ENCODE measurements at regions not wholly inside any gene's neighbourhood (a gene's known extent, or its start where the extent isn't known, plus 50 kb on each side); places are given as distances from the start of the nearest gene placed in this dataset.

DNA sequence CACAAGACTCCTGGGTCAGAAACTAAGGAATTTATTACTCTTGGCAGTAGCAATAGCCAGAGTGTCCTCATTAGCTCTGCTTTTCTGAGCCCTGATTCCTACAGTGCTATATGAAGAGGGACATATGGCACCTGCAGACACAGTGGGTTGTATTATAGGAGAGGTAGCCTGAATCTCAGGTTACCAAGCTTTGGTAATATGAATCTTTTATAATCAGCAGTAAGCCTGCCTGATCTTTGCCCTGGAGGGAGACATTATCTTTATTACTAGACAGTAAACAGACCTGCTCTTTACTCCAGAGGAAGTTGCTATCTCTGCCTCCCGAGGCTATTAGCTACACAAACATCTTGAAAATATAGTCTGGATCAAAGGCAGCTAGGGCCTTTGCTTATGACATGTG is 62.5 kb upstream of the HOPX start:
- 30 to 35% methylated on average over 1 of the region's 1 CpG for WGBS, 2 donors
- Histone ChIP-seq H3K36me3 (ENCODE audit: control insufficient read depth in 1 of 2, insufficient read depth in 2 of 2, low read length in 1 of 2) (no peaks in the 10 kb centered on the region), H3K27ac (ENCODE audit: low read depth in 1 of 2, low read length in 2 of 2) (no peak overlapping the region), H3K4me3 (ENCODE audit: low read length in 2 of 2) (no peak overlapping the region), H3K9me3 (ENCODE audit: control insufficient read depth, low read length) (no peaks in the 10 kb centered on the region), H3K27me3 (ENCODE audit: control insufficient read depth in 1 of 2, insufficient read depth in 2 of 2, low read length in 1 of 2) (peaks cover 0 to 1% of the 10 kb centered on the region in 2 donors), H3K4me1 (ENCODE audit: control insufficient read depth in 1 of 2, insufficient read depth in 2 of 2, low read length in 2 of 2) (no peaks in the 10 kb centered on the region)
- intact Hi-C loops (cut with DNase I) = no loop called here
- DNase-seq (no peak), ATAC-seq (ENCODE audit: low FRiP score) (no peak)

DNA sequence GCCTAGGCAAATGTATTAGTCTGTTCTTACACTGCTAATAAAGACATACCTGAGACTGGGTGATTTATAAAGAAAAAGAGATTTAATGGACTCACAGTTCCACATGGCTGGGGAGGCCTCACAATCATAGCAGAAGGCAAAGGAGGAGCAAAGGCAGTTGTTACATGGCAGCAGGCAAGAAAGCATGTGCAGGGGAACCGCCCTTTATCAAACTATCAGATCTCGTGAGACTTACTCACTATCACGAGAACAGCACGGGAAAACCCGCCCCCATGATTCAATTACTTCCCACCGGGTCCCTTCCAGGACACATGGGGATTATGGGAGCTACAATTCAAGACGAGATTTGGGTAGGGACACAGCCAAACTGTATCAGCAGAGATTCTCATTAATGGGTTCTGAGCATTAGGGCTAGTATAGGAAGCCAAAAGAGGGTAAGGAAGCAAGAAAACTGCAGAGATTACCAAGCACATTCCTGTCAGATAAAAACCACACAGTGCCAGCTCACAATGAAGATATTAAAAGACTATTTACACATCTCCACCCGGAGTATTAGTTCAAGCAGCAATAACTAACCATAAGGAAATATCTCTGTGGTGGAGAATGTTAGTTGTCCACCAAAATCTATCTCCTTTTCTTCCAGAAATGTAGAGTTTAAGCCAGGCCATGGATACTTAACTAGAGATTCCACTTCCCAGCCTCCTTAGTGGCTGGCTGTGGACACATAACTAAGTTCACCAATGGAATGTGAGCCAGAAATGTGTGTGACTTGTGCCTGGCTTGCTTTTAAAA is 61.2 kb upstream of the HOPX start:
- no peak overlapping the region for H3K27ac ChIP-seq (ENCODE audit: low read depth in 1 of 2, low read length in 2 of 2)
- 77 to 80% methylated on average over 8 of the region's 8 CpGs for WGBS, 2 donors
- peaks cover 0 to 1% of the 10 kb centered on the region in 2 donors for H3K27me3 ChIP-seq (ENCODE audit: control insufficient read depth in 1 of 2, insufficient read depth in 2 of 2, low read length in 1 of 2)
- H3K36me3 ChIP-seq (ENCODE audit: control insufficient read depth in 1 of 2, insufficient read depth in 2 of 2, low read length in 1 of 2) = no peaks in the 10 kb centered on the region
- no peaks in the 10 kb centered on the region for H3K9me3 ChIP-seq (ENCODE audit: control insufficient read depth, low read length)
- no peaks in the 10 kb centered on the region for H3K4me1 ChIP-seq (ENCODE audit: control insufficient read depth in 1 of 2, insufficient read depth in 2 of 2, low read length in 2 of 2)
- DNase-seq (no peak), ATAC-seq (ENCODE audit: low FRiP score) (no peak)
- no peak overlapping the region for H3K4me3 ChIP-seq (ENCODE audit: low read length in 2 of 2)
- intact Hi-C loops (cut with DNase I) = no loop called here

DNA sequence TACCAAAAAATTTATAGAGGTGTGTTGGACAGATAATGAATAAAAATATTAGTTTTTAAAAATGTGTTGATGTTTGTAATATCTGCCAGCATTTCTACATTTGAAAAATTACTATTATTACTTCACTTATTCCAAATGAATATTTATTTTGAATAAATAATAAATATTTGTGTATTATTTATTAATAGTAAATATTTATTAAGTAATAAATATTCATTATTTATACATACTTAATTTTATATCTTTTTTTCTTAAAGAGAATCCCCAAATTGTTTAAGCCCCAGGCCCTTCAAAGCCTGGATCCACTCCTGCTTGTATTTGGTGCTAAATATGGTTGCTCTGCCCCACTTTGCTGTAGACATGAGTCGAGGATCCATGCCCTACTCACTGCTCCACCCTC is 60.5 kb upstream of the HOPX start:
- intact Hi-C loops (cut with DNase I) = no loop called here
- Histone ChIP-seq H3K27ac (ENCODE audit: low read depth in 1 of 2, low read length in 2 of 2) (no peak overlapping the region), H3K9me3 (ENCODE audit: control insufficient read depth, low read length) (no peaks in the 10 kb centered on the region), H3K4me1 (ENCODE audit: control insufficient read depth in 1 of 2, insufficient read depth in 2 of 2, low read length in 2 of 2) (no peaks in the 10 kb centered on the region), H3K27me3 (ENCODE audit: control insufficient read depth in 1 of 2, insufficient read depth in 2 of 2, low read length in 1 of 2) (peaks cover 0 to 1% of the 10 kb centered on the region in 2 donors), H3K36me3 (ENCODE audit: control insufficient read depth in 1 of 2, insufficient read depth in 2 of 2, low read length in 1 of 2) (no peaks in the 10 kb centered on the region), H3K4me3 (ENCODE audit: low read length in 2 of 2) (no peak overlapping the region)
- WGBS, 2 donors = 78 to 88% methylated on average over 1 of the region's 1 CpG
- ATAC-seq (ENCODE audit: low FRiP score) (no peak), DNase-seq (no peak)

DNA sequence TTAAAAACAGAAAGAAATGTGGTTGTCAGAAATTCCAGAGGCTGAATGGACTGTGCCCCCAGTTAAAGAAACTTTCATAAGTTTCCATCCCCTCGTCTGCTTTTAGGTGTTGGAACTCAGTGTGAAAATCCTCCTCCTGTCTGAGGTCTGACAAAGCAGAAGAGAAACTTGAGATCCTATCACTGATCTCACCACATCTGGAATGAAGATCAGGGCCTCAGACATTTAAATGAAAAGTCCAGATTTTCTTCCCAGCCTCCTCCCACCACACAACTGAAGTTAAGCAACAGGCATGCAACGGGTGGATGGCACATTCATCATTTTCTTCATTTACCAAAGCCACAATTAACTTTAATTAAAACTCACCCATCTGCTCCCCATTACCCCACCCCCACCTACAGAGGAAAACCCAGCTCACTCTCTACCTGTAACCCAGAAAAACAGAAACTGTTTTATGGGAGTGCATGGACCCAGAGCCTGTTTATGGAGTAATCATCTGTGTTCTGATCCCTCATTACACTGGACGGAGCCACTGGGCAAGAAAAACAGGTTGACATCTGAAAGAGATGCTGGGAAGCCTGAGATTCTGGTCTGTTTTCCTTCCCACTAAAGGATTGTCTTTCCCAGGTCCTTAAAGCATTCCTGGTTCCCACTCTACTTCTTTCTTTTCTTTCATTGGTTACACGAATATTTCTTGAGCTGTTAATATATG is 58.1 kb upstream of the HOPX start:
- H3K27ac ChIP-seq (ENCODE audit: low read depth in 1 of 2, low read length in 2 of 2) = no peak overlapping the region
- no peaks in the 10 kb centered on the region for H3K4me1 ChIP-seq (ENCODE audit: control insufficient read depth in 1 of 2, insufficient read depth in 2 of 2, low read length in 2 of 2)
- no peak overlapping the region for H3K4me3 ChIP-seq (ENCODE audit: low read length in 2 of 2)
- DNase-seq (no peak), ATAC-seq (ENCODE audit: low FRiP score) (no peak)
- WGBS, 2 donors = 31 to 48% methylated on average over 4 of the region's 4 CpGs
- H3K27me3 ChIP-seq (ENCODE audit: control insufficient read depth in 1 of 2, insufficient read depth in 2 of 2, low read length in 1 of 2) = no peaks in the 10 kb centered on the region
- H3K36me3 ChIP-seq (ENCODE audit: control insufficient read depth in 1 of 2, insufficient read depth in 2 of 2, low read length in 1 of 2) = no peaks in the 10 kb centered on the region
- no peaks in the 10 kb centered on the region for H3K9me3 ChIP-seq (ENCODE audit: control insufficient read depth, low read length)
- intact Hi-C loops (cut with DNase I) = no loop called here

DNA sequence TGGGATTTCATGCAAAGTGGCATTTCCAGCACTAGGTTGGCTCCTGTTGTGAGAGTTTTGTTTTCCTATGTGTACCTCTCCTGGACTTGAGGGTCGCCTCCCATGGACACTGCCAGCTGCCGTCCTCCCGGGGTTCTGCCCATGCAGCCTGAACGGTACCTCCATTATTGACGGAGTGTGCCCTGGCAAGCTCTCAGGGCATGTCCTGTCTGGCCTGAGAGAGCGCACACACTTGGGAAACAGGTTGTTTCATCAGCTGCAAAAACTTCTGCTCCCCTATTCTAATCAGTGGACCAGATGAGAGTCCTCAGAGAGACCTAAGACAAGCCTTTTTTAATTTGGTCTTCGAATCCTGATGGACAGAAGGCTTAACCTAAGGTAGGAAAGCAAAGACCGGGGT is 56.6 kb upstream of the HOPX start:
- WGBS, 2 donors = 89 to 90% methylated on average over 8 of the region's 8 CpGs
- no peak overlapping the region for H3K27ac ChIP-seq (ENCODE audit: low read depth in 1 of 2, low read length in 2 of 2)
- DNase-seq (no peak), ATAC-seq (ENCODE audit: low FRiP score) (no peak)
- intact Hi-C loops (cut with DNase I) = no loop called here
- H3K9me3 ChIP-seq (ENCODE audit: control insufficient read depth, low read length) = no peaks in the 10 kb centered on the region
- H3K4me1 ChIP-seq (ENCODE audit: control insufficient read depth in 1 of 2, insufficient read depth in 2 of 2, low read length in 2 of 2) = no peaks in the 10 kb centered on the region
- no peak overlapping the region for H3K4me3 ChIP-seq (ENCODE audit: low read length in 2 of 2)
- H3K27me3 ChIP-seq (ENCODE audit: control insufficient read depth in 1 of 2, insufficient read depth in 2 of 2, low read length in 1 of 2) = no peaks in the 10 kb centered on the region
- no peaks in the 10 kb centered on the region for H3K36me3 ChIP-seq (ENCODE audit: control insufficient read depth in 1 of 2, insufficient read depth in 2 of 2, low read length in 1 of 2)

DNA sequence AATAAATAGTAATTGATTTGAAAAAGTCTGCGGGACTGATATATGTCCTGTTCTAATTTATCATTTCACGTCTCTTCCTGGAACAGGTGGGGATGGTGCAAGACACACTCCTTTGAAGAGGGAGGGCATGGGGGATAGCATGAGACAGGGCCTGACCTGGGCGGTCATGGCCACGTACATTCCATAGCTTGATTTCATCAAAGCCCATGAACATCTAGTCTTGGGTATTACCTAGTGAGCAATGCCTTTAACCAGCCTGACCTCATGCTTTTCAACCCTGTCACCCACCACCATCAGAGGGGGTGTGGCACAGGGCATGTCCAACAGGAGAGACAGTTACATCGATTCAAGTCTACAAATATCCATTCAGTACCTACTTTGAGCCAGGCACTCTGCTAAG is 52.3 kb upstream of the HOPX start:
- no peak overlapping the region for H3K4me3 ChIP-seq (ENCODE audit: low read length in 2 of 2)
- no peaks in the 10 kb centered on the region for H3K27me3 ChIP-seq (ENCODE audit: control insufficient read depth in 1 of 2, insufficient read depth in 2 of 2, low read length in 1 of 2)
- H3K27ac ChIP-seq (ENCODE audit: low read depth in 1 of 2, low read length in 2 of 2) = no peak overlapping the region
- H3K9me3 ChIP-seq (ENCODE audit: control insufficient read depth, low read length) = no peaks in the 10 kb centered on the region
- 92 to 95% methylated on average over 5 of the region's 5 CpGs for WGBS, 2 donors
- no peaks in the 10 kb centered on the region for H3K4me1 ChIP-seq (ENCODE audit: control insufficient read depth in 1 of 2, insufficient read depth in 2 of 2, low read length in 2 of 2)
- intact Hi-C loops (cut with DNase I) = no loop called here
- H3K36me3 ChIP-seq (ENCODE audit: control insufficient read depth in 1 of 2, insufficient read depth in 2 of 2, low read length in 1 of 2) = no peaks in the 10 kb centered on the region
- DNase-seq (no peak), ATAC-seq (ENCODE audit: low FRiP score) (no peak)

DNA sequence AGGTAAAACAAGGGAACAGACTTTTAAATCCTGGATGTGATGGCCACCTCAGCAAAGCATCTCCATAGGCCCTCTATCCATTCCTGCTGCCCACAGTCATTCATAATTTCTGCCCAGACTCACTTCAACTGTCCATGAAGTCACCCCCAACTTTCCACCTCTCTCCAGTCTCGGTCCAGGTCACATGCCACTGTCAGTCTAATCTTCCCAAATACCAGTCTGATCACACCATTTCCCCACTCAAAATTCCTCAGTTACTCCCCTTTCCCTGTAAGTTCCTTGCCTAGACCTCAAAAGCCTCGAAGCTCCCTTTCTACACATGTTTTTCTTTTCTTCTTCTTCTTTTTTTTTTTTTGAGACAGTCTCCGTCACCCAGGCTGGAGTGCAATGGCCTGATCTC is 51.2 kb upstream of the HOPX start:
- ATAC-seq (ENCODE audit: low FRiP score) = no peak
- H3K27me3 ChIP-seq (ENCODE audit: control insufficient read depth in 1 of 2, insufficient read depth in 2 of 2, low read length in 1 of 2) = no peaks in the 10 kb centered on the region
- H3K27ac ChIP-seq (ENCODE audit: low read depth in 1 of 2, low read length in 2 of 2) = no peak overlapping the region
- no peaks in the 10 kb centered on the region for H3K9me3 ChIP-seq (ENCODE audit: control insufficient read depth, low read length)
- intact Hi-C loops (cut with DNase I) = no loop called here
- no peaks in the 10 kb centered on the region for H3K36me3 ChIP-seq (ENCODE audit: control insufficient read depth in 1 of 2, insufficient read depth in 2 of 2, low read length in 1 of 2)
- WGBS, 2 donors = 76% methylated on average over 3 of the region's 3 CpGs
- H3K4me1 ChIP-seq (ENCODE audit: control insufficient read depth in 1 of 2, insufficient read depth in 2 of 2, low read length in 2 of 2) = no peaks in the 10 kb centered on the region
- no peak overlapping the region for H3K4me3 ChIP-seq (ENCODE audit: low read length in 2 of 2)
- no peak for DNase-seq

DNA sequence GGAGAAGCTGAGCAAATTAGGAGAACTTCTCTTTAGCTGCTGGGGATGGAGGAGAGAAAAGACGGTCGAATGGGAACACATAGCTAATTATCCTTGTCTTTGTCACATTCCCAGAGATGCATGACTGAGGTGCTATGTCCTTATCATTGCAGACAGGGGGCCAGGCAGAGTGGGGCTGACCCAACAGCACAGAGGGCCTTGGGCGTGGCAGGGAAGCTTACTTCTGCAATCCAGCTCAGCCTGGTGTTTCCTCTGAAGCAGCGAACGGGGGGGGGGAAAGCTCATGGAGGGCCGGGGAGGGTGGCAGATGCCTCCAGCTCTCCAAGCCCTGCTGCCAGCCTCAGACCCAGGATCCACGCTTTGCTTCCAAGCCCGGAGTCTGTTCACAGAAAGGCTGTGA is 50.8 kb upstream of the HOPX start:
- Histone ChIP-seq H3K4me3 (ENCODE audit: low read length in 2 of 2) (no peak overlapping the region), H3K36me3 (ENCODE audit: control insufficient read depth in 1 of 2, insufficient read depth in 2 of 2, low read length in 1 of 2) (no peaks in the 10 kb centered on the region), H3K9me3 (ENCODE audit: control insufficient read depth, low read length) (no peaks in the 10 kb centered on the region), H3K4me1 (ENCODE audit: control insufficient read depth in 1 of 2, insufficient read depth in 2 of 2, low read length in 2 of 2) (no peaks in the 10 kb centered on the region), H3K27me3 (ENCODE audit: control insufficient read depth in 1 of 2, insufficient read depth in 2 of 2, low read length in 1 of 2) (no peaks in the 10 kb centered on the region), H3K27ac (ENCODE audit: low read depth in 1 of 2, low read length in 2 of 2) (no peak overlapping the region)
- DNase-seq (peak in 1 of 2 donors; percentile 63), ATAC-seq (ENCODE audit: low FRiP score) (no peak)
- intact Hi-C loops (cut with DNase I) = no loop called here
- 55 to 61% methylated on average over 8 of the region's 8 CpGs for WGBS, 2 donors

All from aorta (tissue), 5 donors.